ENCODE measurements at regions not wholly inside any gene's neighbourhood (a gene's known extent, or its start where the extent isn't known, plus 50 kb on each side); places are given as distances from the start of the nearest gene placed in this dataset.

DNA sequence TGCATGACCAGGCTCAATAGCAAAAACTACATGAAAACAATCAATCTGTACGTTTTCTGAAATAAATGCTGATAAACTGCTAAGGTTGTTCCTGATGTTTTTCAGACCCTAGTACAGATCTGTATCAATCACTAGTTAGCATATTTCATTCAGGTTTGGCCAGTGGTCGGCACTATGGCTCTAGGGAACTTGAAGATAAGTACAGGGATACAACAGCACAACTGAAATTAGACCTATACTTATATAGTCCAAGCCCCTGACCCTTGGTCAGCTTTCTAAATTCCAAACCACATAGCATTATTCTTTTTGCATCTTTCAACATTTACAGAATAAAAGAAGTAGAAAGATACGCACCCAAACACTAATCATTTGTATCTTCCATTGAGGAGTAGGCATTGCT, 142.7 kb downstream of the PLPPR4 start:
- TF ChIP-seq, protein P1, sequence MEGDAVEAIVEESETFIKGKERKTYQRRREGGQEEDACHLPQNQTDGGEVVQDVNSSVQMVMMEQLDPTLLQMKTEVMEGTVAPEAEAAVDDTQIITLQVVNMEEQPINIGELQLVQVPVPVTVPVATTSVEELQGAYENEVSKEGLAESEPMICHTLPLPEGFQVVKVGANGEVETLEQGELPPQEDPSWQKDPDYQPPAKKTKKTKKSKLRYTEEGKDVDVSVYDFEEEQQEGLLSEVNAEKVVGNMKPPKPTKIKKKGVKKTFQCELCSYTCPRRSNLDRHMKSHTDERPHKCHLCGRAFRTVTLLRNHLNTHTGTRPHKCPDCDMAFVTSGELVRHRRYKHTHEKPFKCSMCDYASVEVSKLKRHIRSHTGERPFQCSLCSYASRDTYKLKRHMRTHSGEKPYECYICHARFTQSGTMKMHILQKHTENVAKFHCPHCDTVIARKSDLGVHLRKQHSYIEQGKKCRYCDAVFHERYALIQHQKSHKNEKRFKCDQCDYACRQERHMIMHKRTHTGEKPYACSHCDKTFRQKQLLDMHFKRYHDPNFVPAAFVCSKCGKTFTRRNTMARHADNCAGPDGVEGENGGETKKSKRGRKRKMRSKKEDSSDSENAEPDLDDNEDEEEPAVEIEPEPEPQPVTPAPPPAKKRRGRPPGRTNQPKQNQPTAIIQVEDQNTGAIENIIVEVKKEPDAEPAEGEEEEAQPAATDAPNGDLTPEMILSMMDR (IDR thresholded peaks at IDR 0.05), result no peak
- no peak for TF ChIP-seq POLR2A (IDR thresholded peaks at IDR 0.05)

All from right lobe of liver (tissue), 4 donors.